SU-DHL-6 (cell line): ENCODE measurements at regions not wholly inside any gene's neighbourhood (a gene's known extent, or its start where the extent isn't known, plus 50 kb on each side); places are given as distances from the start of the nearest gene placed in this dataset.
"Not testable (repeated sequence)": the region's sequence is repeated elsewhere in the genome, so short reads cannot be mapped to it uniquely, and the experiment has no call there.

Source experiments
- H2AFZ ChIP-seq: fragments of 200-600 bp; sonication (generic); 2 replicates; pipeline ENCODE4 v1.6.1; 2014; ENCODE audit warnings: low read depth, mild to moderate bottlenecking, moderate library complexity, mixed read lengths, antibody characterized with exemption, low read length; ENCODE audit not compliant: severe bottlenecking
- H3F3A ChIP-seq: fragments of 200-600 bp; shearing (Covaris generic); 2 replicates; pipeline ENCODE4 v1.6.0; 2016; ENCODE audit warnings: antibody characterized with exemption, mild to moderate bottlenecking; ENCODE audit not compliant: insufficient read depth
- H3K27ac ChIP-seq: fragments of 200-600 bp; sonication (generic); 2 replicates; pipeline ENCODE4 v1.5.1; 2016; ENCODE audit warnings: low read depth, mild to moderate bottlenecking, low read length, moderate library complexity, mixed read lengths
- H3K27me3 ChIP-seq: fragments of 200-600 bp; sonication (generic), shearing (Covaris generic); 2 replicates; pipeline ENCODE4 v1.6.0; 2014; ENCODE audit warnings: mild to moderate bottlenecking, low read length
- H3K36me3 ChIP-seq: fragments of 200-600 bp; sonication (generic); 2 replicates; pipeline ENCODE4 v1.6.1; 2014; ENCODE audit warnings: mild to moderate bottlenecking, low read length, mixed read lengths
- H3K4me2 ChIP-seq: fragments of 300-600, 200-600 bp; shearing (Covaris generic), sonication (generic); 2 replicates; pipeline ENCODE4 v1.6.0; 2014; ENCODE audit warnings: low read length, low read depth, mild to moderate bottlenecking; ENCODE audit not compliant: poor library complexity, severe bottlenecking
- H3K4me3 ChIP-seq: fragments of 200-600 bp; sonication (generic); 2 replicates; pipeline ENCODE4 v1.5.1; 2014; ENCODE audit warnings: antibody characterized with exemption, low read length, mild to moderate bottlenecking, mixed read lengths; ENCODE audit not compliant: insufficient read depth, poor library complexity, severe bottlenecking
- H3K79me2 ChIP-seq: fragments of 200-600 bp; sonication (generic); 2 replicates; pipeline ENCODE4 v1.6.1; 2014; ENCODE audit warnings: mild to moderate bottlenecking, low read length, moderate library complexity; ENCODE audit not compliant: insufficient read depth
- H3K9ac ChIP-seq: fragments of 200-600 bp; sonication (generic); 2 replicates; pipeline ENCODE4 v1.7.0; 2014; ENCODE audit warnings: mild to moderate bottlenecking, low read length
- H3K9me2 ChIP-seq: fragments of 200-600 bp; sonication (generic); replicated peaks from 2 replicates; pipeline ENCODE4 v1.6.1; 2014; ENCODE audit warnings: low read length; ENCODE audit not compliant: insufficient read depth
- H3K9me3 ChIP-seq: fragments of 200-600 bp; sonication (generic); 2 replicates; pipeline ENCODE4 v1.6.1; 2014; ENCODE audit warnings: low read length, mixed read lengths; ENCODE audit not compliant: insufficient read depth
- H4K20me1 ChIP-seq: fragments of 200-600 bp; sonication (generic); 2 replicates; pipeline ENCODE4 v1.6.1; 2014; ENCODE audit warnings: low read depth, mild to moderate bottlenecking, antibody characterized with exemption, low read length, moderate library complexity, mixed read lengths

DNA sequence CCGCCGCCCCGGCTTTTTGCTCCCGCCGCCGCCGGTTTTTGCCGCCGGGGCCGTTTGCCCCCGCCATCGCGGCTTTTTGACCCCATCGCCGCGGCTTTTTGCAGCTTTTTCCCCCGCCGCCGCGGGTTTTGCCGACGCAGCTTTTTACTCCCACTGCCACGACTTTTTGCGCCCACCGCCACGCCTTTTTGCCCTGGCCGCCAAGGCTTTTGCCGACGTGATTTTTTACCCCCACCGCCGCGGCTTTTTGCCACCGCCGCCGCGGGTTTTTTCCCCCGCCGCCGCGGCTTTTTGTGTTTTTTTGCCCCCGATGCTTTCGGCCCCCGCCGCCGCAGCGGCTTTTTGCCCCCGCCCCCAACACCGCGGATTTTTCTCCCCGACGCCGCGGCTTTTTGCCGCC is 5001.9 kb upstream of the OR11H1 start:
- not testable (repeated sequence) for H3F3A ChIP-seq, H3K9me3 ChIP-seq, H3K9ac ChIP-seq

DNA sequence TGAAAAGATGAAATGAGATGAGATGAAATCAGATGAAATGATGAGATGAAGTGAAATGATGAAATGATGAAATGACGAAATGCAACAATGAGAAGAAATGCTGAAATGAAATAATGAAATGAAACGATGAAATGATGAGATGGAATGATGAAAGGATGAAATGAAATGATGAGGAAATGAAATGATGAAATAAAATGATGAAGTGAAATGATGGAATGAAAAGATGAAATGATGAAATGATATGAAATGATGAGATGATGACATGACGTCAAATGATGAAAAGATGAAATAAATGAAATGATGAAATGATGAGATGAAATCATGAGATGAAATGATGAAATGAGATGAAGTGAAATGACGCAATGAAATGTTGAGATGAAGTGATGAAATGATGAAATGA is 4996.9 kb upstream of the OR11H1 start:
- not testable (repeated sequence) for H3K4me3 ChIP-seq, H3K27ac ChIP-seq, H3K79me2 ChIP-seq, H3K9me3 ChIP-seq, H3K4me2 ChIP-seq, H2AFZ ChIP-seq, H3K9me2 ChIP-seq, H3K9ac ChIP-seq, H4K20me1 ChIP-seq, H3K36me3 ChIP-seq, H3F3A ChIP-seq, H3K27me3 ChIP-seq

More for the DNA sequence above, 5001.9 kb upstream of the OR11H1 start:
- H2AFZ ChIP-seq, H3K36me3 ChIP-seq, H3K27me3 ChIP-seq, H3K4me2 ChIP-seq, H3K79me2 ChIP-seq, H4K20me1 ChIP-seq, H3K9me2 ChIP-seq, H3K27ac ChIP-seq, H3K4me3 ChIP-seq: not testable (repeated sequence)

DNA sequence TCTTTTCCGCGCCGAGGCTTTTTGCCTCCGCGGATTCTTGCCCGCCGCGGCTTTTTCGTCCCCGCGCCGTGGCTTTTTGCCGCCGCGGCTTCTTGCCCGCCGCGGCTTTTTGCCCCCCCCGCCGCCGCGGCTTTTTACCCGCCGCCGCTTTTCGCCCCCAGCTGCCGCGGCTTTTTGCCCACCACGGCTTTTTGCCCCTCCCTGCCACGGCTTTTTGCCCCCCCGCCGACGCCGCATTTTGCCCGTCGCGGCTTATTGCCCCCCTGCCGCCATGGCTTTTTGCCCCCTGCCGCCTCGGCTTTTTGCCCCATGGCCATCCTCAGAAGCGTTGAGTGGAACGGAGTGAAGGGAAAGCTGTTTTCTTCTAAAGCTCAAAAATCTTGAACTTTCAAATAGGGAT is 4955.5 kb upstream of the OR11H1 start:
- not testable (repeated sequence) for H3K4me3 ChIP-seq, H3K36me3 ChIP-seq, H3K27me3 ChIP-seq, H2AFZ ChIP-seq, H3K27ac ChIP-seq, H3K9me3 ChIP-seq, H3K9ac ChIP-seq, H3F3A ChIP-seq, H4K20me1 ChIP-seq, H3K9me2 ChIP-seq, H3K4me2 ChIP-seq, H3K79me2 ChIP-seq

DNA sequence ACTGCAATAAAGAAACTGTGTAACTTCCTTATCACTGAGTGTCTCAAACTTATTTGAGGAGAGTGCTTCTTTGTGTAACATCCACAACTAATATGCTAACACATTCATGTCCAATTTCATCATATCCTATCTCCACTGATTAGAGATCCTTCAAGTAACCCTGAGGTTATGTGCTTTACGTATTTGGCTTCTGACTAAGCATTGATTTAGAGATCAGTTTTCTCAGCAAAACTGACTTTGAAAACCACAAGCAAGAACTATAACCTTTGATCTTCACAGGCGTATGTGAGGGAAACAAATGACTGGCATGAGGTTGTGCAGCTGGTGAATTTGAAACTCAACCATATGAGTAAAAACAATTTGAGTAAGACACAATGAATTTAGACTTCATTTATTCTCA is 4926.9 kb upstream of the OR11H1 start:
- H3K4me3 ChIP-seq, H3K4me2 ChIP-seq, H3K36me3 ChIP-seq, H3K27me3 ChIP-seq, H2AFZ ChIP-seq, H3F3A ChIP-seq, H3K9me2 ChIP-seq, H3K9me3 ChIP-seq, H4K20me1 ChIP-seq, H3K27ac ChIP-seq, H3K9ac ChIP-seq, H3K79me2 ChIP-seq: not testable (repeated sequence)

DNA sequence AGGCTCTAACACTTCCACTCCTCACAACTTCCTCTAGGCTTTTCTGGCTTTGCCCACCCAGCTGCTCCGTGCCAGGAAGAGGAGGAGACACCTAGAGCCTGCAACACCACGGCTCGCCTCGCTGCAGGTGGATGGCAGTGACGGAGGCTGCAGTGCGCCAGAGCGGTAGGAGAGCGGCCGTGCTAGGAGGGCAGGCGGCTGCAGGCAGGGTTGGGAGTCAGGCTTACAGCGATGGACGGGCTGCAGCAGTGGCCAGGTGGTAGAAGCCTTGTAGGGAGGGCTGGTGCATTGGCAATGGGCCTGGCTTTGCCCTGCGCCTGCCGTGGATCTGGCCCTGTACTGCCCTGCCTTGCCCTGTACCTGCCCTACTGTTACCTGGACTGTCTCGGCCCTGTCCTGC is 4896.0 kb upstream of the OR11H1 start:
- H4K20me1 ChIP-seq, H3K79me2 ChIP-seq, H3K4me3 ChIP-seq, H3K27me3 ChIP-seq, H3F3A ChIP-seq, H3K9ac ChIP-seq, H3K9me3 ChIP-seq, H3K9me2 ChIP-seq, H3K27ac ChIP-seq, H3K36me3 ChIP-seq, H3K4me2 ChIP-seq, H2AFZ ChIP-seq: not testable (repeated sequence)

DNA sequence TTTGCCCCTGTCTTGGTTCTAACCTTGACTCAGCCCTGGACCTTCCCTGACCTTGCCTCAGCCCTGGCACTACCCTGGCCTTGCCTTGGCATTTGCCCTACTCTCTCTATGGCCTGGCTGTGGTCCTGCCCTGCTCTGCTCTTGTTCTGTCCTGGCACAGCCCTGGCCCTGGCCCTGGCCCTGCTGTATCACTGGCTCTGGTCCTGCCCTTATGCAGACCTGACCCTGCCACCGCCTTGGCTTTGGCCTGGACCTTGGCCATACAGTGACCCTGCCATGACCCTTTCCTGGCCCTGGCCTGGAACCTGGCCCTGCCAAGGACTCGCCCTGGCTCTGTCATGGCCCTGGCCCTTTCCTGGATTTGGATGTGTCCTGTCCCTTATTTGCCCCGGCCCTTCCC is 4892.7 kb upstream of the OR11H1 start:
- not testable (repeated sequence) for H3K9ac ChIP-seq, H3K27ac ChIP-seq, H4K20me1 ChIP-seq, H3K79me2 ChIP-seq, H3K4me3 ChIP-seq, H2AFZ ChIP-seq, H3F3A ChIP-seq, H3K9me3 ChIP-seq, H3K4me2 ChIP-seq, H3K9me2 ChIP-seq, H3K36me3 ChIP-seq, H3K27me3 ChIP-seq

DNA sequence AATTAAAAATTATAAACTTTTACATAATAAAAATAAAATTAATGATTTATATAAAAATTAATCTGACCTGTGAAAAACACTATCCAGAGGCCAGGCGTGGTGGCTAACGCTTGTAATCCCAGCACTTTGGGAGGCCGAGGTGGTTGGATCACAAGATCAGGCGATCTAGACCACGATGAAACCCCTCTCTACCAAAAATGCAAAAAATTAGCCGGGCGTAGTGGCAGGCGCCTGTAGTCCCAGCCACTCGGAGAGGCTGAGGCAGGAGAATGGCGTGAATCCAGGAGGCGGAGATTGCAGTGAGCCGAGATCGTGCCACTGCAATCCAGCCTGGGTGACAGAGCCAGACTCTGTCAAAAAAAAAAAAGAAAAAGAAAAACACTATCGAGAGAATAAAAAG is 4865.2 kb upstream of the OR11H1 start:
- H2AFZ ChIP-seq, H3K27ac ChIP-seq, H3K79me2 ChIP-seq, H3K27me3 ChIP-seq, H3K9me3 ChIP-seq, H3K36me3 ChIP-seq, H3K4me2 ChIP-seq, H4K20me1 ChIP-seq, H3K4me3 ChIP-seq, H3K9ac ChIP-seq, H3K9me2 ChIP-seq, H3F3A ChIP-seq: not testable (repeated sequence)

DNA sequence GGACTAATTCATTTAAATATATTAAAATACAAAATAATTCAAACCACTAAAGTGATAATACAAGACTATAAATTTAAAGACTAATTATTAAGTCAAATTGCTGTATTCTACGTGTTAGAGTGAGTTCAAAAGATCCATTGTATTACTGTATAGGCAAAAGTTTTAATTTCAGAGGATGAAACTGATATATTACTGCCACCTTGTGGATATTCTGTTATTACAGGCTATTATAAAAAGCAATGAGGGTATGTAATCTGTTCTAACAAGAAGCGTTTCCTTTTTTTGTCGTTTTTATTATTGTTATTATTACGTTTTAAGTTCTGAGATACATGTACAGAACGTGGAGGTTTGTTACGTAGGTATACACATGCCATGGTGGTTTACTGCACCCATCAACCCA is 4854.9 kb upstream of the OR11H1 start:
- H3K27me3 ChIP-seq, H3K9ac ChIP-seq, H3K4me2 ChIP-seq, H3K9me3 ChIP-seq, H3K79me2 ChIP-seq, H2AFZ ChIP-seq, H3K36me3 ChIP-seq, H3F3A ChIP-seq, H3K27ac ChIP-seq, H3K4me3 ChIP-seq, H3K9me2 ChIP-seq, H4K20me1 ChIP-seq: not testable (repeated sequence)

DNA sequence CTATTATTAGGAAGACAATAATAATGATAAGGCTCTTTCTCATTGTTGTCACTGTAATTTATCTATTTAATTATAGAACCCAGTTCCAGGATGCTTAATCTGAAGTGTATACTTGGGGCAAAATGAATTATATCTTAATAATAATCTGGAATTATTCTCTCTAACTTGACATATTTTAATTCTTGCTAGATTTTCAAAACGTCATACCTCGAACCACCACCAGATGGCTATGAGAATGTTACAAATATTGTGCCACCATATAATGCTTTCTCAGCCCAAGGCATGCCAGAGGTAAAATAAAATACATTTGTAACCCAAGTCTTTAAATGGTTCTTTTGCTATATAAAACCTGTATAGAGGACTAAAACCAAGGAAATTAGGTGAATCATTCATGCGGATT is 4849.3 kb upstream of the OR11H1 start:
- H3K79me2 ChIP-seq, H3K4me2 ChIP-seq, H3K9me3 ChIP-seq, H3F3A ChIP-seq, H3K36me3 ChIP-seq, H3K27me3 ChIP-seq, H3K27ac ChIP-seq, H3K9me2 ChIP-seq, H3K9ac ChIP-seq, H4K20me1 ChIP-seq, H2AFZ ChIP-seq, H3K4me3 ChIP-seq: not testable (repeated sequence)
